Ovary (tissue), 3 donors: ENCODE measurements at regions not wholly inside any gene's neighbourhood (a gene's known extent, or its start where the extent isn't known, plus 50 kb on each side); places are given as distances from the start of the nearest gene placed in this dataset.

ENCODE experiments used
- CTCF ChIP-seq, 3 donors: fragments of 450-650 bp in 2 of 3; fragments of 200-600 bp in 1 of 3; IDR thresholded peaks; one replicate each; pipeline versions ENCODE4 v1.5.1 to v1.8.0; 2016 to 2022; ENCODE audit warnings: antibody characterized with exemption in 3 of 3, mild to moderate bottlenecking in 1 of 3
- EP300 ChIP-seq: sonication (generic); formaldehyde crosslinking; IDR thresholded peaks from one replicate; pipeline ENCODE4 v1.6.1; 2017; ENCODE audit warnings: antibody characterized with exemption
- donor health status: DM: no; HTN: no; CAD: no.

GRCh38 chr11:119832202-119832935 is 103.4 kb upstream of the NECTIN1 start:
- TF ChIP-seq EP300 (no peak), CTCF (IDR thresholded peaks at IDR 0.05) (no peak)
